Heart left ventricle (tissue), 13 donors: ENCODE measurements at regions not wholly inside any gene's neighbourhood (a gene's known extent, or its start where the extent isn't known, plus 50 kb on each side); places are given as distances from the start of the nearest gene placed in this dataset.

Source experiments
- CTCF ChIP-seq, 12 donors: fragments of 200-600 bp; sonication (generic) in 4 of 12; IDR thresholded peaks; one replicate each; pipeline versions ENCODE4 v1.5.0 to v1.8.0; 2018 to 2022; ENCODE audit warnings: antibody characterized with exemption in 12 of 12, mild to moderate bottlenecking in 5 of 12
- POLR2A ChIP-seq, 2 donors: fragments of 450-650 bp; IDR thresholded peaks; one replicate each; pipeline ENCODE4 v1.6.1; 2017; ENCODE audit warnings: antibody characterized with exemption in 2 of 2, mild to moderate bottlenecking in 2 of 2, moderate library complexity in 2 of 2
- donor health status: ischemic (EF 13 %, LVEDD 7.1; RV severe dilation, severe dysfunction).
- donor health status: DM: no; HTN: yes; CAD: no.
- donor health status: DM: no; HTN: no; CAD: no.
- donor health status: ischemic (EF 25% LVEDD 6.9; RV normal size, moderate dysfunction).
- donor health status: ischemic (EF 25% LVEDD 5.7; RV mildly dilated, moderate dysfunction).
- donor health status: ischemic (EF 35%, LVEDD 5.7; RV mildly dilated, moderate dysfunction).
- donor health status: nonischemic (EF 11% LVEDD 7.7; RV severe dilation, severe dysfunction).
- donor health status: DM: yes; HTN: yes; CAD: no.
- donor health status: PGD.
- donor health status: ischemic (EF 29% LVEDD 5.4; RV normal size, mild dysfunction).
- donor health status: nonischemic (EF 23%, LVEDD 6.1; RV moderate dilation, normal function).

DNA sequence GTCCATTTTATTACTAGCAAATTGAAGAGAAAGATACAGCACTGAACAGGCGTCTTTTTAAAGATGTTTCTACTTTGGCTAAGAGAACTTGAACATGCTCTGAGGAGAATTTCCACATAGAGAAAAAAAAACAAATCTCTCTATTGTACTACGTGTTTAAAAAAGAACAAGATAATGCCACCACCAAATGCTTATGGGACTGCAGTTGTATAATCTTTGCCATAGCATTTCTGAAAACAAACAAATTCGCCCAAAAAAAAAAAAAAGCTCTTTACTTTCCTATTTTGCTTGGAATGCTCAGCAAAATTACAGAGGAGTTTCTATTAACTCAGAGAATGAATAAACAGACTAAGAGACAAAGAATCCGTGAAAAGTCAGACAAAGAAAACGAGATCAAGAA is 114.2 kb downstream of the CNTN3 start:
- TF ChIP-seq POLR2A (IDR thresholded peaks at IDR 0.05): no peak
- TF ChIP-seq CTCF (IDR thresholded peaks at IDR 0.05): no peak
